ENCODE measurements at regions not wholly inside any gene's neighbourhood (a gene's known extent, or its start where the extent isn't known, plus 50 kb on each side); places are given as distances from the start of the nearest gene placed in this dataset.

GRCh38 chr3:62940771-62941563 is 65.8 kb upstream of the CADPS start:
- no peak for TF ChIP-seq CTCF (IDR thresholded peaks at IDR 0.05; ENCODE audit: borderline replicate concordance, extremely low read depth, insufficient read depth)
- DNase-seq (no peak), FAIRE-seq (no peak)
- Histone ChIP-seq H3K9me3 (ENCODE audit: control insufficient read depth in 2 of 3, insufficient read depth in 1 of 3, low read length in 3 of 3) (peaks cover 0 to 10% (median 2%) of the 10 kb centered on the region in 3 donors), H3K9ac (ENCODE audit: low read length in 3 of 3) (no peak overlapping the region), H3K4me3 (ENCODE audit: low read length in 3 of 3) (no peak overlapping the region), H3K27me3 (ENCODE audit: control insufficient read depth, insufficient read depth, low read length) (no peaks in the 10 kb centered on the region), H3K36me3 (ENCODE audit: control insufficient read depth in 2 of 3, insufficient read depth in 3 of 3, low read length in 3 of 3) (no peaks in the 10 kb centered on the region), H3K27ac (ENCODE audit: low read depth in 2 of 2, low read length in 2 of 2) (no peak overlapping the region), H3K4me1 (ENCODE audit: control insufficient read depth in 2 of 3, insufficient read depth in 2 of 3, low read depth in 1 of 3, low read length in 3 of 3) (no peaks in the 10 kb centered on the region)
- intact Hi-C loops (cut with DNase I): no loop called here

GRCh38 chr3:62942227-62942626 is 67.0 kb upstream of the CADPS start:
- no peak for TF ChIP-seq CTCF (IDR thresholded peaks at IDR 0.05; ENCODE audit: borderline replicate concordance, extremely low read depth, insufficient read depth)
- no peaks in the 10 kb centered on the region for H3K4me1 ChIP-seq (ENCODE audit: control insufficient read depth in 2 of 3, insufficient read depth in 2 of 3, low read depth in 1 of 3, low read length in 3 of 3)

GRCh38 chr3:62942764-62943163 is 67.5 kb upstream of the CADPS start:
- Histone ChIP-seq H3K4me3 (ENCODE audit: low read length in 3 of 3) (no peak overlapping the region), H3K36me3 (ENCODE audit: control insufficient read depth in 2 of 3, insufficient read depth in 3 of 3, low read length in 3 of 3) (no peaks in the 10 kb centered on the region), H3K9me3 (ENCODE audit: control insufficient read depth in 2 of 3, insufficient read depth in 1 of 3, low read length in 3 of 3) (peaks cover 0 to 10% (median 2%) of the 10 kb centered on the region in 3 donors), H3K4me1 (ENCODE audit: control insufficient read depth in 2 of 3, insufficient read depth in 2 of 3, low read depth in 1 of 3, low read length in 3 of 3) (no peaks in the 10 kb centered on the region), H3K27me3 (ENCODE audit: control insufficient read depth, insufficient read depth, low read length) (no peaks in the 10 kb centered on the region), H3K27ac (ENCODE audit: low read depth in 2 of 2, low read length in 2 of 2) (no peak overlapping the region), H3K9ac (ENCODE audit: low read length in 3 of 3) (no peak overlapping the region)
- TF ChIP-seq CTCF (IDR thresholded peaks at IDR 0.05; ENCODE audit: borderline replicate concordance, extremely low read depth, insufficient read depth): no peak
- no peak for DNase-seq
- FAIRE-seq: no peak
- intact Hi-C loops (cut with DNase I): no loop called here

More at GRCh38 chr3:62942227-62942626, 67.0 kb upstream of the CADPS start:
- peak in 3 of 5 donors; percentile 10 to 38 (median 36) for DNase-seq
- intact Hi-C loops (cut with DNase I): no loop called here
- Histone ChIP-seq H3K9ac (ENCODE audit: low read length in 3 of 3) (no peak overlapping the region), H3K36me3 (ENCODE audit: control insufficient read depth in 2 of 3, insufficient read depth in 3 of 3, low read length in 3 of 3) (no peaks in the 10 kb centered on the region), H3K27me3 (ENCODE audit: control insufficient read depth, insufficient read depth, low read length) (no peaks in the 10 kb centered on the region), H3K4me3 (ENCODE audit: low read length in 3 of 3) (no peak overlapping the region), H3K9me3 (ENCODE audit: control insufficient read depth in 2 of 3, insufficient read depth in 1 of 3, low read length in 3 of 3) (peaks cover 0 to 10% (median 2%) of the 10 kb centered on the region in 3 donors), H3K27ac (ENCODE audit: low read depth in 2 of 2, low read length in 2 of 2) (no peak overlapping the region)
- FAIRE-seq: no peak
